ENCODE measurements at regions not wholly inside any gene's neighbourhood (a gene's known extent, or its start where the extent isn't known, plus 50 kb on each side); places are given as distances from the start of the nearest gene placed in this dataset.

GRCh38 chr9:81116340-81117137 lies 572.8 kb downstream of the TLE1 start (continued):
- TF ChIP-seq MTERF4 (CRISPR knock-in tag; IDR thresholded peaks at IDR 0.05) (no peak), ZNF615 (CRISPR knock-in tag; IDR thresholded peaks at IDR 0.05; ENCODE audit: borderline replicate concordance) (no peak), EEA1 (CRISPR knock-in tag; IDR thresholded peaks at IDR 0.05; ENCODE audit: borderline replicate concordance) (no peak), FOXP4 (CRISPR knock-in tag; IDR thresholded peaks at IDR 0.05) (no peak), ZNF414 (CRISPR knock-in tag; IDR thresholded peaks at IDR 0.05) (no peak), TOE1 (CRISPR knock-in tag; IDR thresholded peaks at IDR 0.05) (no peak), KDM1A (CRISPR knock-in tag; IDR thresholded peaks at IDR 0.05) (no peak)

- FAIRE-seq (no peak), ATAC-seq (no peak), DNase-seq (ENCODE audit: low spot score) (no peak)
- H3K79me2 ChIP-seq (ENCODE audit: insufficient read depth, low read length), result no peaks in the 10 kb centered on the region
- no peak overlapping the region for H3K9ac ChIP-seq (ENCODE audit: insufficient read depth, low read depth, low read length)
- no peaks in the 10 kb centered on the region for H3K9me3 ChIP-seq (ENCODE audit: low read length)
- no peaks in the 10 kb centered on the region for H4K20me1 ChIP-seq (ENCODE audit: insufficient read depth, low read length)
- no peak overlapping the region for H3K4me2 ChIP-seq (ENCODE audit: low read depth, low read length)
- H3K27me3 ChIP-seq (ENCODE audit: control insufficient read depth in 1 of 2, insufficient read depth in 2 of 2, low read length in 2 of 2), result 0 out of 5 replicates have a peak, but pooled peaks cover 0 to 3% of the 10 kb centered on the region in 2 experiments
- WGBS (ENCODE audit: low lambda C conversion rate), result 25% methylated on average over 7 of the region's 7 CpGs
- no peaks in the 10 kb centered on the region for H3K4me1 ChIP-seq (ENCODE audit: insufficient read depth, low read length)
- intact Hi-C loops (cut with micrococcal nuclease; ENCODE audit: unreplicated experiment), result no loop called here
- H3K27ac ChIP-seq (ENCODE audit: extremely low read length, insufficient read depth, low read length), result no peak overlapping the region
- ChIA-PET CTCF (ENCODE audit: low intra/inter-chr PET ratio, low total read pairs) (no interaction called here), POLR2A (no interaction called here)
- in situ Hi-C loops (cut with HindIII; ENCODE audit: extremely low pct_ligation_motif_present, low pct_unique_long_range_greater_than_20kb), result no loop called here
- H3K36me3 ChIP-seq (replicated peaks in 1 of 2; ENCODE audit: control insufficient read depth in 1 of 2, insufficient read depth in 2 of 2, low read length in 2 of 2), result no peaks in the 10 kb centered on the region
- no peak overlapping the region for H3K4me3 ChIP-seq (replicated peaks in 1 of 3; ENCODE audit: insufficient read depth in 1 of 3, low read depth in 2 of 3, low read length in 3 of 3)
- no peak overlapping the region for H2AFZ ChIP-seq (ENCODE audit: low read length)
- no TSS peak for BruUV-seq (replicated peaks)
- no peak for TF ChIP-seq FOXK1 (CRISPR knock-in tag; IDR thresholded peaks at IDR 0.05; ENCODE audit: borderline replicate concordance, low read depth)
- TF ChIP-seq, protein P1, sequence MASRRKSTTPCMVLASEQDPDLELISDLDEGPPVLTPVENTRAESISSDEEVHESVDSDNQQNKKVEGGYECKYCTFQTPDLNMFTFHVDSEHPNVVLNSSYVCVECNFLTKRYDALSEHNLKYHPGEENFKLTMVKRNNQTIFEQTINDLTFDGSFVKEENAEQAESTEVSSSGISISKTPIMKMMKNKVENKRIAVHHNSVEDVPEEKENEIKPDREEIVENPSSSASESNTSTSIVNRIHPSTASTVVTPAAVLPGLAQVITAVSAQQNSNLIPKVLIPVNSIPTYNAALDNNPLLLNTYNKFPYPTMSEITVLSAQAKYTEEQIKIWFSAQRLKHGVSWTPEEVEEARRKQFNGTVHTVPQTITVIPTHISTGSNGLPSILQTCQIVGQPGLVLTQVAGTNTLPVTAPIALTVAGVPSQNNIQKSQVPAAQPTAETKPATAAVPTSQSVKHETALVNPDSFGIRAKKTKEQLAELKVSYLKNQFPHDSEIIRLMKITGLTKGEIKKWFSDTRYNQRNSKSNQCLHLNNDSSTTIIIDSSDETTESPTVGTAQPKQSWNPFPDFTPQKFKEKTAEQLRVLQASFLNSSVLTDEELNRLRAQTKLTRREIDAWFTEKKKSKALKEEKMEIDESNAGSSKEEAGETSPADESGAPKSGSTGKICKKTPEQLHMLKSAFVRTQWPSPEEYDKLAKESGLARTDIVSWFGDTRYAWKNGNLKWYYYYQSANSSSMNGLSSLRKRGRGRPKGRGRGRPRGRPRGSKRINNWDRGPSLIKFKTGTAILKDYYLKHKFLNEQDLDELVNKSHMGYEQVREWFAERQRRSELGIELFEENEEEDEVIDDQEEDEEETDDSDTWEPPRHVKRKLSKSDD (CRISPR knock-in tag; IDR thresholded peaks at IDR 0.05; ENCODE audit: low read depth), result no peak
- TF ChIP-seq, protein P2, sequence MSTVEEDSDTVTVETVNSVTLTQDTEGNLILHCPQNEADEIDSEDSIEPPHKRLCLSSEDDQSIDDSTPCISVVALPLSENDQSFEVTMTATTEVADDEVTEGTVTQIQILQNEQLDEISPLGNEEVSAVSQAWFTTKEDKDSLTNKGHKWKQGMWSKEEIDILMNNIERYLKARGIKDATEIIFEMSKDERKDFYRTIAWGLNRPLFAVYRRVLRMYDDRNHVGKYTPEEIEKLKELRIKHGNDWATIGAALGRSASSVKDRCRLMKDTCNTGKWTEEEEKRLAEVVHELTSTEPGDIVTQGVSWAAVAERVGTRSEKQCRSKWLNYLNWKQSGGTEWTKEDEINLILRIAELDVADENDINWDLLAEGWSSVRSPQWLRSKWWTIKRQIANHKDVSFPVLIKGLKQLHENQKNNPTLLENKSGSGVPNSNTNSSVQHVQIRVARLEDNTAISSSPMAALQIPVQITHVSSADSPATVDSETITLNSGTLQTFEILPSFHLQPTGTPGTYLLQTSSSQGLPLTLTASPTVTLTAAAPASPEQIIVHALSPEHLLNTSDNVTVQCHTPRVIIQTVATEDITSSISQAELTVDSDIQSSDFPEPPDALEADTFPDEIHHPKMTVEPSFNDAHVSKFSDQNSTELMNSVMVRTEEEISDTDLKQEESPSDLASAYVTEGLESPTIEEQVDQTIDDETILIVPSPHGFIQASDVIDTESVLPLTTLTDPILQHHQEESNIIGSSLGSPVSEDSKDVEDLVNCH (CRISPR knock-in tag; IDR thresholded peaks at IDR 0.05), result no peak
- TF ChIP-seq ZNF652 (CRISPR knock-in tag; IDR thresholded peaks at IDR 0.05; ENCODE audit: borderline replicate concordance, low read depth), result no peak
- no peak for TF ChIP-seq FOXA1 (IDR thresholded peaks at IDR 0.05)
- no peak for TF ChIP-seq FOXA1 (CRISPR knock-in tag; IDR thresholded peaks at IDR 0.05)
These were observed 575.8 kb downstream of the TLE1 start for GRCh38 chr9:81113453-81114124.
